Left renal pelvis (tissue), 4 donors: ENCODE measurements at regions not wholly inside any gene's neighbourhood (a gene's known extent, or its start where the extent isn't known, plus 50 kb on each side); places are given as distances from the start of the nearest gene placed in this dataset.
"Not testable (repeated sequence)": the region's sequence is repeated elsewhere in the genome, so short reads cannot be mapped to it uniquely, and the experiment has no call there.

Experiments used
- DNase-seq, 4 donors: peaks; one replicate each; pipeline ENCODE4 v3.0.0-alpha.2; 2013; ENCODE audit warnings: low read depth in 4 of 4, low spot score in 3 of 4

DNA sequence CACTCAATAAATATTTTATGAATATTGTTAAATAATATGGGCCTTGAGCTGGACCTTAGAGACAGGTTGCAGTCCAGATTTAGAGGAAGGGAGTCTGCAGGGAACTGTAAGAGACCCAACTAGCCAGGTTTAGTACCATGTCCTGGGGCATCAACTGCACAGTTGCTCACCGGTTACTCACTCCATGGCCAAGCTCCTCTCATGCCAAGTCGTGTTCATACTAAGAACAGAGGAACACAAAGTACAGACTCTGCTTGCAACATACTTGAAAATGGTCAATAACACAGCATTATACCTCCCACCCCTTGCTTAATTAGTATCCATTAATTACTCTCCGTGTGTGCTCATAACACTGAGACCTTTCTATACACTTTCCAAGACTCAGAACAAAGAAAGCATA lies 317.6 kb upstream of the PIK3R1 start:
- no peak for DNase-seq

- DNase-seq: no peak
Measured at GRCh38 chr5:67897431-67897830, 318.1 kb upstream of the PIK3R1 start.

DNA sequence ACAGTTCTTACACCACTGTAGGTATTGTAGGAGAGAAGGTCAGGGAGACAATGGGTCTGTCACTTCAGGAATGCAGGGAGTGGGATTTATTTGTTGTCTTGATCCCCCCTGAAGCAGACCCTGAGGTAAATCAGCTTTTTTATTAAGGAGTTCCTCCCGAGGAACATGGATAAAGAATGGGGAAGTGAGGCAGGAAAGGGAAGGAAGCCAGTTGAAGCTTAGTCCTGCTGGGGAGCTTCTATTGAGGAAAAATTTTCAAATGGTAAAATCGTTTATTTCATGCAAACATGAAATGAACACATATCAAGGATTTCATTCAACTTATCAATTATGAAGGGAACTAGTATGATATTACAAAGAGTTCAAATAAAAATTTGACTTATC lies 318.6 kb upstream of the PIK3R1 start:
- DNase-seq: no peak

- no peak for DNase-seq
Measured at GRCh38 chr5:67896311-67896929, 319.1 kb upstream of the PIK3R1 start.

DNA sequence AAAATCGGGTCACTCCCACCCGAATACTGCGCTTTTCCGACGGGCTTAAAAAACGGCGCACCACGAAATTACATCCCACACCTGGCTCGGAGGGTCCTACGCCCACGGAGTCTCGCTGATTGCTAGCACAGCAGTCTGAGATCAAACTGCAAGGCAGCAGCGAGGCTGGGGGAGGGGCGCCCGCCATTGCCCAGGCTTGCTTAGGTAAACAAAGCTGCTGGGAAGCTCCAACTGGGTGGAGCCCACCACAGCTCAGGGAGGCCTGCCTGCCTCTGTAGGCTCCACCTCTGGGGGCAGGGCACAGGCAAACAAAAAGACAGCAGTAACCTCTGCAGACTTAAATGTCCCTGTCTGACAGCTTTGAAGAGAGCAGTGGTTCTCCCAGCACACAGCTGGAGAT lies 325.7 kb upstream of the PIK3R1 start:
- not testable (repeated sequence) for DNase-seq

DNA sequence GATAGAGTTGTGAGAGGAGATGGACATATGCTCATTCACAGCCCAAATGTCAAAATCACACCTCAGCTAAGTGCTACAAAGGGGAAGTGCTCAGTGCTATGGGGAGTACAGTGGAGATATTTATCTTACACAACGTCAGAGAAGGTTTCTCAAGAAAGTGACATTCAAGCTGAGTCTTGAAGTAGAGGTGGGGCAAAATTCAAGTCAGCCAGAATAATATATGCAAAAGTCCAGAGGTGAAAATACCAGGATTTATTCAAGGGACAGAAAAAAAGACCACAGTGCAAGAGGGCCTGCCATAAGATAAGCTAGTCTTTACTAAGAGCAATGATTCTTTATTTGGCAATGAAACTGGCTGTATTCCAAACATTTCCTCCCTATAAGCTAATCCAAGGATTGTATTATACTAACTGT lies 327.8 kb upstream of the PIK3R1 start:
- no peak for DNase-seq

GRCh38 chr5:67886761-67887160 lies 328.8 kb upstream of the PIK3R1 start:
- no peak for DNase-seq

GRCh38 chr5:67880876-67881275 lies 334.7 kb upstream of the PIK3R1 start:
- no peak for DNase-seq

DNA sequence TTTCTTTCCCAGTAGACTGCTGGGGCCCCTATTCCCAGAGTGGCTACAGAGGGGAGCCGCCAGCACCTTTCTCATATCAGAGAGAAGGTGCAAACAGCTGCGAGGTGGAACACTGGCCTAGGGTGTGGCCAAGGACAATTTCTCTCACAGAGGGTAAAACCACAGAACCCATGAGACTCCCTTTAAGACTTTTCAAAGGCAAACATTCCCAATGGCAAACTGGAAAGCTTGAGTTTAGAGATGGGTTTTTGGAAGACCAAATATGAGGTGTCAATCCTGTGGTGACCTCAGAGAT lies 335.1 kb upstream of the PIK3R1 start:
- no peak for DNase-seq

DNA sequence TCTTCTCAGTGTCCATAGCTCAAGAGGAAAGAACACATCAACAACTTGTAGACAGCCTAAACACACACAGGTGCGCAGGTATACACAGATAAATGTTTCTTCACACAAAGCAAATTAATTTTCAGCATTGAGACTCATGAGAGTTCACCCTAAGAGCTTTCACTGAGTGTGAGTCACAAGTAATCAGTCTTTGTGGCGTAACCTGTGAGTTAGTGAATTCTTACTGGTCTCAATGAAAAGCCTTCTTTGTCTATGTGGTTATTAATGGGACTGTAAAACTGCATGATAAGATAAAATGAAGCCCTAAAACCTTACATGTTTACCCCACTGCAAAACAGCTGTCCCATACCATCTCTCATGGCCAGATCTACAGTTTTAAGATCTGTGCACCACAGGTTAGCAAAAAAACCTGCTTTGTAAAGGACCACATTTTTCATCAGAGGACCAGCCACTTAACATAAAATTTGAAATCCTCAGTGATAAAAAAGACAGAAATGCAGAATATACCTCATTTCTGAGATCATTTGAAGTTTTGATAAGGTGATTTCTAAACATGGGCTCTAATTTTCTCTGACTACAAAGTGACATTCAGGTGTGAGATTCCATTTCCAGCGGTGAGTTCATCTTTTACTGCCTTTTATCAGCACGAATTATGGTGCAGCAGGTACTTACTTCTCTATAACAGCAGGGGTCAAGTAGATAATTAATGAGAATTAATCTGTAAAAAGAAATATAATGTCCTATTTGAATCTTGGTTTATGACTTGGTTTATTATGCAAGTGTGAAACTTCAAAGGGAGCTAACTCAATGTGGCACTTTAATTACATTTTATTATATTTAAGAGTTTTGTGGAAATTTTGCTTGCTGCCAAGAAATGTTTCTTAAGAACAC lies 335.7 kb upstream of the PIK3R1 start:
- no peak for DNase-seq

DNA sequence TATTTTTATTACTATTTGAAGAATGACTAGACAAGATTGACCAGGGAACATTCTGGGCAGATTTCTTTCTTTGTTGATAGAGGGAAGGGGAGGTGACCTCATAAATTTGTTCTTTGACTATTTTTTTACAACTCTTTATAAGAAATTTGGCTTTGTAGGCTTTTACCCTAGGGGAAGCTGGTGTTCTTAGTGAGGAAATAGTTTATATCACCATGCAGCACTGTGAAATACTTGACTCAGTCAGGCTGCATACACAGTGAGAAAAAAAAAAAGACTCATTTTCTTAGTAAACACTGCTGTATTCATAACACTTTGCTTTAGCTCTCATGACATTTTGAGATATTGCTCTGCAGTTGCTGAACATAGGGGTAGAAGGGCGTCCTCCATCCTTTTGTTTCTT lies 336.6 kb upstream of the PIK3R1 start:
- DNase-seq: no peak

DNA sequence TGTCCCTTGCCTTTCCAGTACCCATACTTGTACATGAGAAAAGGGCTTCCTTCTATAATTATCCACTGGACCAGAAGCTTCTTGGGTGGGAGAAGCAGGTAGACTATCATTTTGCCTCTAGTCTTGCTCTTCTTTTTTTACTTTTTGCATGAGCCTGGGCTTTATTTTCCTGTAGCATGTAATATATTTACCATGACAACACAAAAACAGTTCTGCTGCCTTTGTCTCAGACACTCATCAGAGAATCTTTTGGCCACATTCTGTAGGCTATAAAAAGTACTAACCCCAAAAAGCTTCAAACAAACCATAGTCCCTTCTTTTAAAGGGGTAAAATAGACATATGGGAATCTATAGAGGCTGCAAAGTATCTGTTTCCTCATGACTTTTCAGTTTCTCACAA lies 339.2 kb upstream of the PIK3R1 start:
- DNase-seq: no peak

- DNase-seq: no peak
Measured at GRCh38 chr5:67875601-67876000, 340.0 kb upstream of the PIK3R1 start.

- no peak for DNase-seq
Measured at GRCh38 chr5:67873935-67874334, 341.6 kb upstream of the PIK3R1 start.

DNA sequence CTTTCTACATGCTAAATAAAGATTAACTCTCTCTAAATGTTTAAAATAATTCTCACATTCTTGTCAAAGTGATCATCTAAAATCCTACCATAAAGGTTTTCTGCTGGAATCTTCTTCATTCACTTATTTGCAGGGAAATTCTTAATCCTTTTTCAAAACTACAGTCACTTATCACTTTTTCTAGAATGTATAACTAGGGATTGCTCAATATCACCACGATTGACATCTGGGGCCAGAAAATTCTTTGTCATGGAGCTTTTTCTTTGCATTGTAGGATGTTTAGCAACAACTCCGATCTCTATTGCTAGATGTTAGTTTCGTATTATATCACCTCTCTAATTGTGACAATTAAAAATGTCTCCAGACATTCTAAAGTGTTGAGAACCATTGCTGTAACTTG lies 344.9 kb upstream of the PIK3R1 start:
- DNase-seq: no peak

- DNase-seq: not testable (repeated sequence)
Measured at GRCh38 chr5:67864335-67864734, 351.2 kb upstream of the PIK3R1 start.

DNA sequence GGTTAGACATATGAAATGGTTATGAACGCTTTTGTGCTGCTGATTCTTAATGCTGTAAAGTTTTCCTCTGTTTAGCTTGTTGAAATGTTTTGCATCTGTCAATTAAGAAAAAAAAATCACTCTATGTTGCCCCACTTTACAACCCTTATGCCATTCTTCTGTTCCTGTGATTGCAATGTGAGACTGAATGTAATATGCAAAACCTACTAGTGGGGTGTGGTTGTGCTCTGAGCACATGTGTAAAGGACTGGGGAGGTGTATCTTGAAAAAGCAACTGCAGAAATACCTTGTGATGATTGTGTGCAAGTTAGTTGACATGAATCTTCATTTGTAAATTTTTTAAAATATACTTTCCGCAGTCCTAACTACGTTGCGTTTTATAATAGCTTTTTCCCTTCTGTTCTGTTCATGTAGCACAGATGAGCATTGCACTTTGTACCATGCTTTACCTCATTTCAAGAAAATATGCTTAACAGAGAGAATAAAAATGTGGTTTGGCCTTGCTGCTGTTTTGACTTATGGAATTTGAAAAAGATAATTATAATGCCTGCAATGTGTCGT lies 357.0 kb upstream of the PIK3R1 start:
- DNase-seq: no peak

- DNase-seq: no peak
Measured at GRCh38 chr5:67857502-67857901, 358.1 kb upstream of the PIK3R1 start.

DNA sequence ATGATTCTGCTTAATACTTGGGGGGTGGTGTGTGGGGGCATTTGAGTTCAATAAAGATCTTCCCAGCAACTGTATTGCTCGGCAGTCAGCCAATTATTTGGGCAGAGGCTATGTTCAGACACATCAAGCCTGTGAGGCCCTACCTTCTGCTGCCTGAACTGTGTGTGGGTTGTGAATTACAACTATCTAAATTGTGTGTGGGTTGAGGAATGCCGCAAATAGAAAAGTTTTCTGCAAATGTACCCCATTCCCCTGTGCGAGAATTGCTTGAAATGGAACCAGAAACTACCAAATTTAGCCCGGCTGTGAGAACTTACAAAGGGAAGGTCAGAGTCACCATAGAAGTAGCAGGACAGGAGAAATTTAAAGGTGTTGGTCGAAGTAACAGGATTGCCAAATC lies 360.0 kb upstream of the PIK3R1 start:
- DNase-seq: no peak

DNA sequence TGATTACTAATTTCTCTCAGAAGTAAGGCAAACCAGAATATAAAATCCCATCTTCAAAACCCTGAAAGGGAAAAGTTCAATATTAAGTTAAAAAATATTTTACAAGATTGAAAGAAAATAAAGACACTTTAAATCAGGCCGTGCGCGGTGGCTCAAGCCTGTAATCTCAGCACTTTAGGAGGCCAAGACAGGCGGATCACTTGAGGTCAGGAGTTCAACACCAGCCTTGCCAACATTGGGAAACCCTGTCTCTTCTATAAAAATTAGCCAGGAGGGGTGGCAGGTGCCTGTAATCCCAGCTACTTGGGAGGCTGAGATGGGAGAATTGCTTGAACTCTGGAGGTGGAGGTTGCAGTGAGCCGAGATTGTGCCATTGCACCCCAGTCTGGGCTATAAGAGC lies 364.6 kb upstream of the PIK3R1 start:
- DNase-seq: not testable (repeated sequence)

DNA sequence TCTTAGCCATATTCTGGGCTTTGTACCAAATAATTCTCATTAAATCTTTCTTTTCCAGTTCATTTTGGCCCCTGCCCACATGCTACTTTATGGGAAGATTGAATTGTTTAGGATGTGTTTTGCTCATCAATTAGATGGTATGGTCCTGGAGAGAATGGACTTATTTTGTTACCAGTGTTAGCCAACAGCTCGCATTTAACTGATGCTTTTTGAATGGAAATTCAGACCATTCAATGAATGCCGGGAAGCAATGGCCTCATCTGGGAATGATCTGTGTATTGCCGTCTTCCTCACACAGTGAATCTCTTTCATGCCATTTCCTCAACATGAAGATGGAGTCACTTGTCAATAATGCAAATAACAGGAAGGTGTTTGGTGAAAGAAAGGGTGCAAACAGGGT lies 370.6 kb upstream of the PIK3R1 start:
- DNase-seq: no peak

- no peak for DNase-seq
Measured at GRCh38 chr5:67842806-67843205, 372.8 kb upstream of the PIK3R1 start.
